Transverse colon (tissue), 4 donors: ENCODE measurements at regions not wholly inside any gene's neighbourhood (a gene's known extent, or its start where the extent isn't known, plus 50 kb on each side); places are given as distances from the start of the nearest gene placed in this dataset.

ENCODE experiments used
- CTCF ChIP-seq, 5 experiments: fragments of 200-600 bp in 3 of 5; fragments of 450-650 bp in 2 of 5; sonication (generic) in 3 of 5; IDR thresholded peaks; 1 replicate in 2 of 5; 2 replicates in 3 of 5; pipeline ENCODE4 v1.5.1; 2016 to 2017; ENCODE audit warnings: antibody characterized with exemption in 5 of 5, inconsistent platforms in 3 of 5, mild to moderate bottlenecking in 2 of 5, moderate library complexity in 1 of 5
- EP300 ChIP-seq: sonication (generic); formaldehyde crosslinking; IDR thresholded peaks from one replicate; pipeline ENCODE4 v1.6.1; 2017; ENCODE audit warnings: antibody characterized with exemption, low read depth
- POLR2A ChIP-seq: fragments of 450-650 bp; IDR thresholded peaks from one replicate; pipeline ENCODE4 v1.6.1; 2016; ENCODE audit warnings: antibody characterized with exemption, mild to moderate bottlenecking, moderate library complexity
- POLR2AphosphoS5 ChIP-seq, 3 donors: sonication (generic); formaldehyde crosslinking; IDR thresholded peaks; one replicate each; pipeline ENCODE4 v1.6.1; 2016; ENCODE audit warnings: antibody characterized with exemption in 3 of 3

- no peak for TF ChIP-seq POLR2A
- TF ChIP-seq CTCF (IDR thresholded peaks at IDR 0.05): no peak
- TF ChIP-seq EP300: no peak
- no peak for TF ChIP-seq POLR2AphosphoS5 (IDR thresholded peaks at IDR 0.05)
These were observed 97.9 kb downstream of the CPN2 start for GRCh38 chr3:194253270-194253669.
